Lower leg skin (tissue), 4 donors: ENCODE measurements at regions not wholly inside any gene's neighbourhood (a gene's known extent, or its start where the extent isn't known, plus 50 kb on each side); places are given as distances from the start of the nearest gene placed in this dataset.

ENCODE experiments used
- DNase-seq, 2 donors: peaks; one replicate each; pipeline ENCODE4 v3.0.0-alpha.2; 2019; ENCODE audit warnings: low spot score in 2 of 2
- H3K4me3 ChIP-seq: fragments of 200-600 bp; sonication (generic); 2 replicates; pipeline ENCODE4 v1.5.1; 2017; ENCODE audit warnings: mild to moderate bottlenecking, low read depth; ENCODE audit not compliant: poor library complexity, severe bottlenecking
- CTCF ChIP-seq, 3 donors: fragments of 450-650 bp; IDR thresholded peaks; one replicate each; pipeline ENCODE4 v1.5.1; 2016; ENCODE audit warnings: antibody characterized with exemption in 3 of 3, mild to moderate bottlenecking in 3 of 3, moderate library complexity in 2 of 3
- POLR2A ChIP-seq, 2 donors: fragments of 450-650 bp; IDR thresholded peaks; one replicate each; pipeline ENCODE4 v1.6.1; 2016 to 2017; ENCODE audit warnings: antibody characterized with exemption in 2 of 2, mild to moderate bottlenecking in 1 of 2, moderate library complexity in 1 of 2
- WGBS, 2 donors: methylation state at CpG; one replicate each; pipeline ENCODE4 v1.1.5; 2018; 5-methylcytosine and 5-hydroxymethylcytosine counted together
- intact Hi-C: fragments of 100-400 bp; cut with DNase I; formaldehyde crosslinking; loops from one replicate; pipeline ENCODE4 v1.15.0; 2023; ENCODE audit warnings: low total_unique reads

GRCh38 chr15:26355472-26356074 lies 417.3 kb downstream of the GABRB3 start:
- intact Hi-C loops, result no loop called here
- DNase-seq, result no peak
- 74 to 75% methylated on average over 8 of the region's 8 CpGs for WGBS, 2 donors
- H3K4me3 ChIP-seq, result no peak overlapping the region
- no peak for TF ChIP-seq CTCF (IDR thresholded peaks at IDR 0.05)
- no peak for TF ChIP-seq POLR2A (IDR thresholded peaks at IDR 0.05)

- intact Hi-C loops, result no loop called here
- DNase-seq, result no peak
- TF ChIP-seq POLR2A (IDR thresholded peaks at IDR 0.05) (no peak), CTCF (IDR thresholded peaks at IDR 0.05) (no peak)
- H3K4me3 ChIP-seq, result no peak overlapping the region
- WGBS, 2 donors, result 82 to 89% methylated on average over 4 of the region's 4 CpGs
Measured at GRCh38 chr15:26352909-26353308, 420.0 kb downstream of the GABRB3 start.

- 59 to 90% methylated on average over 4 of the region's 4 CpGs for WGBS, 2 donors
- no peak for DNase-seq
- H3K4me3 ChIP-seq, result no peak overlapping the region
Measured at GRCh38 chr15:26352406-26352805, 420.5 kb downstream of the GABRB3 start.

GRCh38 chr15:26325495-26325894 lies 447.4 kb downstream of the GABRB3 start:
- DNase-seq, result no peak
- intact Hi-C loops, result no loop called here
- H3K4me3 ChIP-seq, result no peak overlapping the region
- TF ChIP-seq CTCF (IDR thresholded peaks at IDR 0.05) (no peak), POLR2A (IDR thresholded peaks at IDR 0.05) (no peak)

More at GRCh38 chr15:26352406-26352805, 420.5 kb downstream of the GABRB3 start:
- TF ChIP-seq CTCF (IDR thresholded peaks at IDR 0.05) (no peak), POLR2A (IDR thresholded peaks at IDR 0.05) (no peak)
- intact Hi-C loops, result no loop called here

- WGBS, 2 donors, result 54 to 74% methylated on average over 4 of the region's 4 CpGs
- H3K4me3 ChIP-seq, result no peak overlapping the region
- DNase-seq, result no peak
- no peak for TF ChIP-seq CTCF (IDR thresholded peaks at IDR 0.05)
- TF ChIP-seq POLR2A (IDR thresholded peaks at IDR 0.05), result no peak
- intact Hi-C loops, result no loop called here
Measured at GRCh38 chr15:26323566-26323965, 449.3 kb downstream of the GABRB3 start.

- whole genome bisulfite sequencing, 2 donors, result 87 to 97% methylated on average over 1 of the region's 1 CpG
- TF ChIP-seq CTCF (IDR thresholded peaks at IDR 0.05) (no peak), POLR2A (IDR thresholded peaks at IDR 0.05) (no peak)
- no peak for DNase-seq
- no peak overlapping the region for H3K4me3 ChIP-seq
- intact Hi-C loops, result no loop called here
Measured at GRCh38 chr15:26318689-26319088, 454.2 kb downstream of the GABRB3 start.
